B cell (primary cell): ENCODE measurements at regions not wholly inside any gene's neighbourhood (a gene's known extent, or its start where the extent isn't known, plus 50 kb on each side); places are given as distances from the start of the nearest gene placed in this dataset.

ENCODE experiments used
- EZH2 ChIP-seq: IDR thresholded peaks from 2 replicates; pipeline ENCODE4 v1.6.1; 2012; ENCODE audit warnings: borderline replicate concordance, low read depth, mild to moderate bottlenecking, moderate library complexity, low read length; ENCODE audit not compliant: insufficient read depth, poor library complexity, severe bottlenecking
- TF ChIP-seq, protein P1 (sequence below): fragments of 200-600 bp; IDR thresholded peaks from one replicate; pipeline ENCODE4 v1.8.0; 2022; ENCODE audit warnings: antibody characterized with exemption, mild to moderate bottlenecking

DNA sequence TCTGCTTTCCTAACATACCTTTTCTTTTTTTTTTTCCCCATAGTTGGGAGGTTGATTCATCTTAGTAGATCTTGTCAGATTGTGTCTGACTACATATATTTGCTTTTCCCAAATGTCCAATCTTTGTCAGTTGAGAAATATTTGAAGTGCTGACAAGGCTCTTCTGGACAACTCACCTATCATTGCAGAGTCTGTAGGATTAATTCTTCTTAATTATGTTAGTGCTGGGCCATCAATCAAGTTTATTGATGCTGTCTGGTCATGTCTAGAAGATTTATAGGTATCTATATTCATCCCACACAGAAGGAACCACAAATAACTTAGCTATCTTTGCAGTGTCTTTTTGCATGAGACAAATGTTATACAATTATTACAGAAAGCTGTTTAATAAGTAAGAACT is 310.6 kb downstream of the ACTR3B start:
- TF ChIP-seq, protein P1, sequence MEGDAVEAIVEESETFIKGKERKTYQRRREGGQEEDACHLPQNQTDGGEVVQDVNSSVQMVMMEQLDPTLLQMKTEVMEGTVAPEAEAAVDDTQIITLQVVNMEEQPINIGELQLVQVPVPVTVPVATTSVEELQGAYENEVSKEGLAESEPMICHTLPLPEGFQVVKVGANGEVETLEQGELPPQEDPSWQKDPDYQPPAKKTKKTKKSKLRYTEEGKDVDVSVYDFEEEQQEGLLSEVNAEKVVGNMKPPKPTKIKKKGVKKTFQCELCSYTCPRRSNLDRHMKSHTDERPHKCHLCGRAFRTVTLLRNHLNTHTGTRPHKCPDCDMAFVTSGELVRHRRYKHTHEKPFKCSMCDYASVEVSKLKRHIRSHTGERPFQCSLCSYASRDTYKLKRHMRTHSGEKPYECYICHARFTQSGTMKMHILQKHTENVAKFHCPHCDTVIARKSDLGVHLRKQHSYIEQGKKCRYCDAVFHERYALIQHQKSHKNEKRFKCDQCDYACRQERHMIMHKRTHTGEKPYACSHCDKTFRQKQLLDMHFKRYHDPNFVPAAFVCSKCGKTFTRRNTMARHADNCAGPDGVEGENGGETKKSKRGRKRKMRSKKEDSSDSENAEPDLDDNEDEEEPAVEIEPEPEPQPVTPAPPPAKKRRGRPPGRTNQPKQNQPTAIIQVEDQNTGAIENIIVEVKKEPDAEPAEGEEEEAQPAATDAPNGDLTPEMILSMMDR, result no peak
- TF ChIP-seq EZH2, result no peak
